Skin of body (tissue), 1 donor: ENCODE measurements at regions not wholly inside any gene's neighbourhood (a gene's known extent, or its start where the extent isn't known, plus 50 kb on each side); places are given as distances from the start of the nearest gene placed in this dataset.
"Not testable (repeated sequence)": the region's sequence is repeated elsewhere in the genome, so short reads cannot be mapped to it uniquely, and the experiment has no call there.

ENCODE experiments used
- DNase-seq: peaks from one replicate; lab custom pipeline; 2025; lab: John Stamatoyannopoulos, UW

DNA sequence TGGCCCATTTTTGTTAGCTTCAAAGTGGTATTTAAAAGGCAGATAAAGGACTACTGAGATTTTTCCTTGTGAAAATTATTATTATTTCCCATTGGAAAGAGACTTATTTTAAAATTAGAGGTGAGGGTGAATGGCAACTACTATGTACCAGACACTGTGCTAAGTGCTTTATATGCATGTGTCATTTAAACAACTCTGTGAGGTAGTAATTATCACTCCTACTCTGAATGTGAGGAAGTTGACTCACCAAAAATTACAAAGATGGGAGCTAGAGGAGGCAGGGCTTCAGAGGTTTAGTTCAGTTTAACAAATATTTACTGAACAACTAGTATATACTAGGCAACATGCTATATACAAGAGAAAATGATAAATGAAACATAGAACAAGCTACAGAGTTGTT, 78.2 kb downstream of the MSL3 start:
- no peak for DNase-seq

DNA sequence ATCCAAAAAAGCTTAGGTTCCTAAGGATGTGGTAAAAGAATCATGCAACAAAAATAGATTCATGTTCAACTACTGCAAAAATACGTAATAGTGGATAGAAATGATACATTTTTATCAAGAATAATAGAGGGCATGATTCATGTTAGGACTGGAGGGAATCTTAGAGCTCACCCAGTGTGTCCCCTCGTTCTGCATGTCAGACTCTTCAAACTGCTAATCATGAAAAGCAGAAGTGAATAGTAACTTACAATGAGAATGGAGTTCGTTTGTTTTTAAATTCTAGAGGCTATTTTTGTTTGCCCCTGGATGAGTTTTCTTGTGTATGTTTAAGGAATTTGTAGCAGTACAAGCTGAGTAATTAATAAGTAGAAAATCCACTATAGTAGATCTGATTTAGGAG, 79.4 kb downstream of the MSL3 start:
- DNase-seq = no peak

DNA sequence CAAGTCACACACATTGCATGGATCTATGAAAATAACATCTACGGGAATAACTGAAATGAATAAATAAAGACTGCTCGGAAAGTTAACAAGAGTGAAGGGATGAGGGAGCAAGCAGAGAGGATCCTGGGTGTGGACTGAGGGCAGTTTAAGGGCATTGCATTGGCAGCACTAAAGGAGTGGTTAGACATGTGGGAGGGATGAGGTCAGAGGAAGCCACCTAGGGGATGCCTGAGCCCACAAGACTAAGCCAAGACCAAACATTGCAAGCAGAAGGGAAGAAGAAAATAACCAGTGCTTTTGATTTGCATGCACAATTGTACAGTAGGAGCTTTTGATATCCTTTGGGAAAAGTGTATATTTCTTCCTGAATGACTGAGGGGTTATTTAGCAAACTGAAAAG, 106.1 kb downstream of the MSL3 start:
- no peak for DNase-seq

DNA sequence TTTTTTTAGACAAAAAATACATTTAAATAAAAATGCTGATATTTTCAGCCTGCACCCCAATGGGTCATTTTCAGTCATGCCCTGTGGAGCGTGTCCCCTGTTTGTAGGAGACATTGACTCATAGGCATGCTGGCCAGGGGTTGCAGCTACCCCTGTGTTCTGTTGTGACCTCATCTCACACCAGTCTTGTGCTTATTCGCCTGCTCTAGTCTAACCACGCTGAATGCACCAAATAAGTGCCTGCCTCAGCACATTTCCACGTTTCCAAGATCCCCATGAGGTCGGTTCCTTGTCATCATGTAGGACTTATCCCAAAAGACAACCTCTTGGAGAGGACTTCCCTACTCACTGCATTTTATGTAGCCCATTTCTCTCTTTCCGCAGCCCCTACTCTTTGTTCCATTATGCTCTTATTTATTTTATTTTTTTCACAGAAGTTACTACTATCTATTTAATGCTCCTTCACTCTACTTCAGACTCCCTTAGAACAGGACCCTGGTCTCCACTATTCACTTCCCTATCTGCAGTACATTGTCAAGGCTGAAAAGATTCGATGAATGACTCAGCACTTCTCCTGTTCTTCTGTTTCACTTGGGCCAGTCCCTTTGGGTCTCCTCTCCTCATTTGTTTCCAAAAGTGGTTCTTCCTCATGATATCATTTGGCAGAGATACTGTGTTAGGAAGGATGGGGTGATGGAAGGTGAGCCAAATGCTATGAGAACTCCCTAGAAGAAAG, 109.7 kb downstream of the MSL3 start:
- DNase-seq = no peak

DNA sequence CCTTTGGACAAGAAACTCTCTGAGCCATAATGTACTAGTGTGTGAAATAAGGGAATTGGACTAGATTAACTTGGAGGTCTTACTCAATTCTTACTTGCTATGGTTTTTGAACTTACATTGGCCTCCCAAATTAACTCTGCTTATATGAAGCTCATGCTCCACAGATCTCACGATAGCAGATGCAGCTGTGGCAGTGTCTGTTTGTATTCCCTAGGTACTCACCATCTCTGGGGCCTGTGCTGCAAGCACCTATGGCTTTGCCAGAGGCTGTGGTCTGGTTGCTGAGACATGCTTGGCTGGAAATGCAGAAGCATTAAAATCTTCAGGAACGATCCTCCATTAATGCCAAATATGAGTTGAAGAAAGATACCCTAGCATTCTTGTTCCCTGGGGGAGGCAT, 112.8 kb downstream of the MSL3 start:
- DNase-seq = no peak

DNA sequence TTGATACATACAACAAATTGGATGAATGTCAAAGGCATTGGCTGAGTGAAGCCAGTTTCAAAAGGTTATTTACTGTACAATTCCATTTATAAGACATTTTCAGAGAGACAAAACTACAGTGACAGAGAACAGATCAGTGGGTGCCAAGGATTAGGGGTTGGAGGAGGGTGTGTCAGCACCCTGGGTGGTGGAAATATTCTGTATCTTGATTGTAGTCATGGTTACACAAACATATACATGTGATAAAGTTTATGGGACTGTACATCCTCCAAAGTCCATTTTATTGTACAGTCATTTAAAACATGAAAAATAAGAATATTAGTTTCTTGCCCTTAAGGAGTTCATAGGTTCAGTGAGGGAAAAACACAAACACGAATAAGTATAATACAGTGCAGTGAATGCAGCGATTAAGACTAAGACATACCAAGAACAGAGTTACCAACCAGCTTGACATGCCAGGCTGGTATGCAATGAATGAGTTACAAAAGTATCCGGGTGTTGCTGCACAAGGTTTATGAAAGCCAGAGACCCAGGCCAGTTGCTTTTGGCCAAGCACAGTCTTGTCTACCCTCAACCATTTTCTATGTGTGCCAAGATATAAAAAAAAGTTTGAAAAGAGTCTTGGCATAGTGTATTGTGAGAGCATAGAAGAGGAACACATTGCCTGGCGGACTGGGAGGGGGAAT, 123.6 kb downstream of the MSL3 start:
- DNase-seq = no peak

DNA sequence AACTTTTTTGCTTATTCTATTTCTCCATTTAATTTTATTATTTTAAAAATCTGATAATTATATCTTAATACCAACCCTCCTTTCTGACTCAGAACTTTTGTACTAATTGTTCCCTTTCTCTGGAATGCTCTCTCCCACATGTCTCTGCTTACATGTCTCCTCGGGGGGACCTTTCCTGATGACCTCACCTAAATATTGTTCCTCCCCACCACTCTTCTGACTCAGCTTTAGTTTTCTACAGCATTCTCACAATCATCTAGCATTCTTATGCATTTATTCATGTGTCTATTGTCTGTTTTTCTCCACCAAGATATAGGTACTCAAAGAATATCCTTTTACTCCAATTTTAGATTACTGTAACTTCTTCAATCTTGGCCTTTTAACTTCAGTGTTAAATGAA, 128.7 kb downstream of the MSL3 start:
- DNase-seq = no peak

DNA sequence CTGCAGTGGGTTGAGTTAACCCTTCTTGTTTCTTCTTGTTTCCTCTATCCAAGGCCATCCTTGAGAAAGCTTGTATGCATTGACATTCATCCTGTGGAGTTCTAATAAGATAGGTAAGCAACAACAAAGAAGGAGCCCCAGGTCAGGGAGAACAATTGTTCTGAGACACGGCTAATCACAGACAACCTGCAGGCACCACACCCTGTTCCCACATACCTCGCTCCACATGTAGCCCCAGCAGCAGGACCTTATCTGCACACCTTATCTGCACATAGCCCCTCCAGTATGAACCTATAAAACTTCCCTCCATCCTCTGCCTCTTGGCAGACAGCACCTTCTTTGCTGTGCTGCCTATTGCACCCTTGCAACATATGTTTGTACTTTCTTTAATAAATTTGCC, 129.1 kb downstream of the MSL3 start:
- DNase-seq = no peak

DNA sequence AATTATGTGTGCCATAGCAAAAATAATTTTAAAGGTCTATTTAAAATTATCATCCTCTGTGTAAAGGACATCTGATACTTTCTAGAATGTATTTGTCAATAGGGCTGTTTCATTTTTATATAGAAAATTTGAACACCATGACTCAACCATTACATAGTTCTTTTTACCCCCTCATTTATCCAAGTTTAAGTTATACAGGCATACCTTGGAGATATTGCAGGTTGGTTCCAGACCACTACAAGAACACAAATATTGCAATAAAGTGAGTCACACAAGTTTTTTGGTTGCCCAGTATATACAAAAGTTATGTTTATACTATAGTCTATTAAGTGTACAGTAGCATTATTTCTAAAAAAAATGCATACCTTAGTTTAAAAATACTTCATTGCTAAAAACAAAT, 130.4 kb downstream of the MSL3 start:
- DNase-seq = no peak

DNA sequence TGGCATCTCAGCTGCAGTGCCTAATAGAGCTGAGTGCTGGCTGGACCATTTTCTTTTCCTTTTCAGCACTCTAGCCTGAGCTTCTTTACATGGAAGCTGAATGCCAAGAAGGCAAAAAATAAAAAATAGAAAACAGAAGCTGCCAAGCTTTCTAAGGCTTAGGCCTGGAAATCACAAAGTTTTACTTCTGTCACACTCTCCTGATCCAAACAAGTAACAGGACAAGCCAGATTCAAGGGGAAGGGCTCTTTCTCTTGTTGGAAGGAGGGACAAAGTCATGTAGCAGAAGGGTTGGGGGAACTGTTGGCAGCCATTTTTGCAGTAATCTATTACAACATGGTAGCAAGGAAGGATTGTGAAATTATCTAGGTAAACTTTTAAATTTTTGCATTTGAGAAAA, 131.8 kb downstream of the MSL3 start:
- no peak for DNase-seq

DNA sequence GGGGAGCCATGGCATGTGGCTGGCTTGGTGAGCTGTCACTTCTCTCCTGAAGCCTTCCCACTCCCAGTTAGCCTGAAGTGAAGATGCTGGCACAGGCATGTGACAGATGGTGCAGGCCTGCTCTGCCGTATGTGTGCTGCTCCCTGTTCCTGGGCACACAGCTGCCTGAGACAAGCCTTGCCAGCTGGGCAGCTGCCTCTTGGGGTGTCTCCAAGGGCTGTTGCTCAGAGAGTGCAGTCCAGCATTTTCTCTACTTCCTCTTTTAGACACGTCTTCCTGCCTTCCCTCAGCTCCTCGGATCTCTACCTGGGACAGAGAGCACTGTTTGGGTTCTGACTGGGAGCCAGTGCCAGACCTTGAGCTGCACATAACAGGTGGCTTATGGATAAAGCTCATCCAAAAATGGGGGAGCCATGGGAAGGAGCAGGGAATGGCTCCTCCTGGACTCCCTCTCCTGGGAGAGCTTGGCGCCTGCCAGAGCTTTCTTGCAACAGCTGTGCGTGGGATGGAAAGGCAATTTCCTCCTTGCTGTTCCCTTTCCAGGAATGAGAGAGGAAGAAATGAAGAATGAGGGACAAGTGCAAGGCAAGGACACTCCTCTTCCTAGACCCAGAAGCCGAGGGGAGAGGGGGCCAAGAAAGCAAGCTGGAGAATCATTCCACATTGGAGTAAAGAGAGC, 132.9 kb downstream of the MSL3 start:
- no peak for DNase-seq

DNA sequence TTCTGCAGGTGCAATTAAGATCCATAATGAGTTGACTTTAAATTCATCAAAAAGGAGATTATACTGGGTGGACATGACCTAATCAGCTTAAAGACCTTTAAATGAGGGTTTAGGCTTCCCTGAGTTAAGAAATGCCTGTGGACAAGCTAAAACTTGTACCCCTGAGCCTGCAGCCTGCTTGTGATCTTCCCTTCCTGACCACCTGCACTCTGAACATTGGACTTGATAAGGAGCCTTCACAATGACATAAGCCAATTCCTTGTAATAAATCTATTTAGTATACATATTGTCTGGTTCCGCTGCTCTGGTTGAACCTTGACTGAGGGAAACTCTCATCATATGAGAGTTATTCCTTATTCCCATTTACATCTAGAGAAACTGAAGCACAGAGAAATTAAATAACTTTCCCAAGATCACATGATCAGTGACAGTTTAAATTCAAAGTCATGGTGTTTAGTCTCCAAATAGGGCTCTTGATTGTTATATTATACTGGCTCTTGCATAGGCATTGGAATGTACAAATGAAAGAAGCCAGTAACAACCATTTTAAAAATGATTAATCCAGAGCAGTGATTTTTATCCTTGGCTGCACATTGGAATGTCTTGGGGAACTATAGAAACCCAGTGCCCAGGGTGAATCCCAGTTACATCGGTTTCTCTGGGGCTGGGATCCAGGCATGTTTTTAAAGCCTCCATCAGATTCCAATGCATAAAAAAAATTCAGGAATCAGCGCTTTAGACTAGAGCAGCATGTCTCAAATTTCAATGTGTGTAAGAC, 136.1 kb downstream of the MSL3 start:
- no peak for DNase-seq

DNA sequence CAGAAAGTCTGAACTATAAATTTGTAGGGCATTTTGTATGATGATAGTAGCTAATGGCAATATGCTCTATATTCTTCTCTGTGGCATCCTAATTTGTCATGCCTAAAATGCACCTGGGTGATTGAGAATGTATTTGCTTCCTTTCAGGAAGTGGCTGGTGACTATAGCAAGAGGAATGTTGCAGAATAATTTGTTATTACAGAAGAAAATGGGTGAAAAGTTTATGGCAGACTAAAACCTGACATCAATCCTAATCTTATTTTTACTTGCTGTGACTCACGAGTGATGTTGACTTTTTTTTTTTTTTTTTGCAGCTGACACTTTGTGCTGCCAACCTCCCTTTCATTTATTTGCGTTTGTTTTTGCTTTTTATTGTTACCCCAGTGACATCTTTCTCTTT, 141.1 kb downstream of the MSL3 start:
- no peak for DNase-seq

DNA sequence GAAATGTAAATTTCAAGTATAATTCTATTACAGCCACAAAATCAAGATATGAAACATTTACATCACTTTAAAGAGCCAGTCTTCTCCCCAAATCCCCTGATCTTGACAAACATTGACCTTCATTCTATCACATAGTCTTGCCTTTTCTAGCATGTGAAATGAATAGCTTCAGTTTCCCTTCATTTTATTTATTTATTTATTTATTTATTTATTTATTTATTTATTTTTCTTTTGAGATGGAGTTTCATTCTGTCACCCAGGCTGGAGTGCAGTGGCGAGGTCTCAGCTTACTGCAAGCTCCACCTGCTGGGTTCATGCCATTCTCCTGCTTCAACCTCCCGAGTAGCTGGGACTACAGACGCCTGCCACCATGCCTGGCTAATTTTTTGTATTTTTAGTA, 147.9 kb downstream of the MSL3 start:
- DNase-seq = not testable (repeated sequence)

DNA sequence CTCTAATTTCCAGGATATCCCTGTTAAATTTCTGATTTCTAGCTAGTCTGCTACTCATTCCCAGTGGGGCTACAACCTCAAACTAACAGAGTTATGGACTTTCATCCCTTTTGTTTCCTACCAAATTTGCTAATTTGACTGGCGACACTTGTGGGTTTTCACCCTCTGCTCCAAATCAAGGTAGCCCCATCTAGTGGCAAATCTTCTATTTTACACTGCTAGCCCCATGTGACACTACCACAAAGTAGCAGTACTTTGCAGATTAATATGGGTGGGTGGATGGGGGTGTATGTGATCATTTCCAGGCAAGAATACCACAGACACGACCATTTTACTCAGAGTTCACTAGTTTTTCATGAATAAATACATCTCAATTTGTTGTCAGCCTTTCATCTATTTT, 150.3 kb downstream of the MSL3 start:
- no peak for DNase-seq

DNA sequence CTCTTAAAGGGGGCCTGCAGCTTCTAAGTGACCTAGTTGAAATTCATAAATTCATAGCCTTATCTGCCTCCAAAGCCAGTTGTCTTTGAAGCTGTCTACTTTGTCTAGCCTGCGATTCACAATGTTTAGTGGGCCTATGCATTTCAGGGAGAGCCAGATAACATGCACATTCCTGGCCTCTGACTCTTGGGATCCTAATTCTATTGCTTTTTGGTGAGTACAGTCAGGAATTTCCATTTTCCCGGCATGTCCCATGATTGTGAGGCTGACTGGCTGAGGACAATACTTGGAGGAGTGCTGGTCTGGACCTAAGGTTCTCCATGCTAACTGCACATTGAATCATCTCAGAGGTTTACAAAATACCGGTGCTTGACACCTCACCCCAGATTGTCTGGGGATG, 155.0 kb downstream of the MSL3 start:
- DNase-seq = no peak

DNA sequence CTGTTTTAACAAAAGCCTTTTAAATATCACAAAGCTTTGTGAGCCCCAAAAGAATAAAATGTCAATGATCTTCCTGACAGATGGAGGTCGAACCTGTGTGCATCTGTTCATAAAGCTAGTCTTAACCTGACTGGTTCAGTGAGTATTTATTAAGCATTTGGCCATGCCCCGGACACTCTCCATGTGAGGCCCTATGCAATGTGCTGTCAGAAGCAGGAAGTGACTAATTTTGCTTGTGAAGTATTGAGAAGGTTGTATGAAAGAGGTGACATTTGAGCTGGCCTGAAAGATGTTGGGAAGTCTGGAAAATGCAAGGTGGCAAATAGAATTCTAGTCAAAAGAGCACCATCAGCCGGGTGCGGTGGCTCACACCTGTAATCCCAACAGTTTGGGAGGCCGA, 171.4 kb downstream of the MSL3 start:
- no peak for DNase-seq

DNA sequence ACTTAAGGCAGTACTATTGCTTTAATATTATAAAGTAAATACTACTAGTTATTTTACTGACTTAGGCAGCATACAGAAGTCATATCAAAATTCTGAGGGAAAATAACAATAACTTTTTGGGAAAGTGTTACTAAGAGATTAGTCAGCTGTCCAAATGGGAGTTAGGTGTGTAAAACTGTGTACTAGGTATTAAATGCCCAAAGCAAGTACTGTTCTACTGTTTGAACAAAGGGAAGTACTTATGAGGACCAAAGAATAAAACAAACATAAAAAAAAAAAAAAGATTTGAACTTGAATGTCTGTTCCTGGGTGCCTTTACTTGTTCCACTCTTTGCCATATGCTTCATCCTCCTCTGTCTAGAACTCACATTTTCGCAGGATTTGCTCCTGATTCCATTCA, 174.4 kb downstream of the MSL3 start:
- DNase-seq = no peak

DNA sequence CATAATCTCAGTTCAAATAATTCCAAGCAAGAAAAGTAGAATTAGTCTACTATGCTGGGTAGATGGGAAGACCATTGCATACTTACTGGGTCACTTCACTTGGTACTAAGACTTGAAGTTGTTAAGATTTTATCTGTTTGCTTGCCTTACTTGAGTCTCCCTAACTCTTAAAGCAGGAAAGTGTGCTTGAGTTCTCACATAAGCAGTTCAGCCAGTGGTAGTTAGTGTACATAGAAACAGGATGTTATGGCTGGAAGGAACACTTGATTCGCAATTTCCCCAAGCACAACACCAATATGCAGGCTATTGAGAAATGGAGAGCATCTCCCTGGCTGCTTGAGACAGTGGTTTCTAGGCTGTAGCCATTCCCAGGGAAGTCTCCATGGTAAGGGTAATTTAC, 176.1 kb downstream of the MSL3 start:
- DNase-seq = no peak

DNA sequence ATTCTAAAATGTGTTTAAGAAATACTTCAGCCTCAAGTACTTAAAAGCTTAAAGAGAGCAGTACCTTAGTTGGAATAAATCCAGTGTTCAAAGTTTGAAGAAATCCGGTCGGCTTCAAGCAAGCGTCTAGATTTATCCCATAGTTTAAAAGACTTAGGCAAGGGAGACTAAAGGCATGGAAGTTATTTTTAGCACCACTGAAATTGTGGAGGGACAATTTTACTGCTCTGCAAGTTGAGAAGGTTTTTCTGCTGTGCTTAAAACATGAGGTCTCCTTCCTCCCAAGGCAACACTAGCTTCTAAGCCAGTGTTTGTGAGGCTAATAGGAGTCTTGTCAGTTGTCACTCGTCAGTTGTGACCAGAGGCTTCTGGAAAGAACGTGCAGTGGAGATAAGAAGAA, 183.5 kb downstream of the MSL3 start:
- no peak for DNase-seq

DNA sequence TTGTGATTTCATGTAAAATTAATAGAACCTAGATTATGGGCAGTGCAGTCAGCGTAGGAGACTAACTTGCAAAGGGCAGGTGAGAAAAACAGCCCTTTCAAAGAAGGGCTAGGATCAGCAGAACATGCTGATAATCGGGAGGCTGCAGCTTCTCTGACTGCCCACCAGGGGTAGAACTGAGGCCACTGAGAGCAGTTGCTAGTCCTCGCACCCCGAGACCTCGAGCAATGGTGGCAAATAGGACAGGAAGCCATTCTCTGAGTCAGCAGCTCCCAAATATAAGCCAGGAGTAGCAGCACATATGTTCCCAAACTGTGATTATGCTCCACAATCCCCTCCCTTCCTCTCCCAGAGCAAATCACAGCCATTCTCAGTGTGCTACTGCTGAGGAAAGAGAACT, 186.5 kb downstream of the MSL3 start:
- peak; percentile 7 for DNase-seq

DNA sequence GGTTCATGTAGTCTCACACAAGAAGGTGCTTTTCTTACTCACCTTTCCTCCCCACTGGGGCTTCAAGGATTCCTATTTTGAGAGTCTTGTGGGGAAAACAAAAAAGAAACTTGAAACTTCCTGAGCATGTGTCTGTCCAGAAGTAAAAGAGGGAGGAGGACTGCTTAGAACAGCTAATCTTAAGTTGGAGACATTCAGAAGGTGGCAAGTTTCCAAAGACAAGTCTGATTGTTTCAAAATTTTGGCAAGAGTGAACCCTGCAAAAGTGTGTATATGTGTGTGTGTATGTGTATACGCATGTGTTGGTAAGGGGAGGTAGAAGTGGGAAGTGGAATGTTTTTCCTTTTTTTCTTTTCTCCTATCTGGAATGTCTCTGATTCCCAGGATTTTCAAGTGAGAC, 189.0 kb upstream of the FRMPD4 start:
- no peak for DNase-seq
